Activated CD4-positive, alpha-beta T cell treated with anti-CD3 and anti-CD28 coated beads, Interleukin-2, amount 50 U/mL, for 16 hours (primary cell): ENCODE measurements at regions not wholly inside any gene's neighbourhood (a gene's known extent, or its start where the extent isn't known, plus 50 kb on each side); places are given as distances from the start of the nearest gene placed in this dataset.
"Not testable (repeated sequence)": the region's sequence is repeated elsewhere in the genome, so short reads cannot be mapped to it uniquely, and the experiment has no call there.

Experiments used
- DNase-seq: peaks from one replicate; pipeline ENCODE4 v3.0.0-alpha.2; 2020

DNA sequence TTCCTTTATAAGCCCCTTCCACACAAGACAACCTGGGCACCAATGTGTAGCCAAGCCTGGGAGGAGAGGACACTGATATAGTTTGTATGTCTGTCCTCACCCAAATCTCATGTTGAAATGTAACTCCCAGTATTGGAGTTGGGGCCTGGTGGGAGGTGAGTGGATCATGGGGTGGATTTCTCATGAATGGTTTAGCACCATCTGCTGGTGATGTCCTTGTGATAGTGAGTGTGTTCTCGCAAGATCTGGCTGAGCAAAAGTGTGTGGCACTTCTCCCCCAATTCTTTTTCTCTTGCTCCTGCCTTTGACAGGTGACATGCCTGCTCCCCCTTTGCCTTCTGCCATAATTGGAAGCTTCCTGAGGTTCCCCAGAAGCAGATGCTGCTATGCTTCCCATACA, 135.8 kb downstream of the USP31 start:
- no peak for DNase-seq

DNA sequence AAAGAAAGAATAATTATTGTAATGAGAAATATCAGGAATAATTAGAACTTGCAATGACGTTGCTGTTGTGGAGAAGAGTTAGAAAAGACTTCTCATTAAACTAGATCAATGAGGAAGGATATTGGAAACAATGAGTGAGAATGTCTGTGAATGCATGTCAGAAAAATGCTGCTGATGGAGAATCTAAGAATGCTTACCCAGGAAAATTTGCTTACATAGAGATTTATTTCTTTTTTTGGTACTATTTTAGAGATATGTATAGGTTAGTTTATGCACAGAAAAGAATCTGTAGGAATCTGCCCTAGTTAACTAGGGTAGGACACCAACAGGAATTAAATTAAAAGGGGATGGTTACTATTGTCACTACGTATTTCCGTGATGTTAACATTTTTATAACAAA, 140.2 kb downstream of the USP31 start:
- no peak for DNase-seq

DNA sequence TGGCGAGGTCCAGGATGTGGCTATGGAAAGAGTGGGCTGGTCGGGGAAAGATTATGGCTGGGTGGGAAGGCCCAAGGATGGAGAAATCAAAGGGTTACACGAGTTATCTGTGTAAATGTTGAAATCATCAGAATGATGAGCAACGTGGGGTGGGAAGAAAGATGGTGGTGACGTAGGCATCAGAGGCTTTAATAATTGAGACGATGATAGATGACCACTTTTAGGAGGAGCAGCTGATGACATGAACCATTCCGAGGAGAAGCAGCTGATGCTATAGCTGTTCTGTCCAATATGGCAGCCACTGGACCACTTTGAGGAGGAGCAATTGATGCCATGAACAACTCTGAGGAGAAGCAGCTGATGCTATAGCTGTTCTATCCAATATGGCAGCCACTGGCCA, 141.2 kb downstream of the USP31 start:
- DNase-seq = no peak

DNA sequence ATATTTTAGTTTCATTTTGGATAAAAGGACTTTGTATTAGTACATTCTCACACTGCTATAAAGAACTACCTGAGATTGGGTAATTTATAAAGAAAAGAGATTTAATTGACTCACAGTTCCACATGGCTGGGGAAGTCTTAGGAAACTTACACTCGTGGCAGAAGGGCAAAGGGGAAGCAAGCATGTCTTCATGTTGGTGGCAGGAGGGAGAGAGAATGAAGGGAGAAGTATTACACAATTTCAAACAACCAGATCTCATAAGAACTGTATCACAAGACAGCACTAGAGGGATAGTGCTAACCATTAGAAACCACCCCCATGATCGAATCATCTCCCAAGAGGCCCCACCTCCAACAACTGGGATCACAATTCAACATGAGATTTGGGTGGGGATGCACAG, 142.9 kb downstream of the USP31 start:
- DNase-seq = no peak

DNA sequence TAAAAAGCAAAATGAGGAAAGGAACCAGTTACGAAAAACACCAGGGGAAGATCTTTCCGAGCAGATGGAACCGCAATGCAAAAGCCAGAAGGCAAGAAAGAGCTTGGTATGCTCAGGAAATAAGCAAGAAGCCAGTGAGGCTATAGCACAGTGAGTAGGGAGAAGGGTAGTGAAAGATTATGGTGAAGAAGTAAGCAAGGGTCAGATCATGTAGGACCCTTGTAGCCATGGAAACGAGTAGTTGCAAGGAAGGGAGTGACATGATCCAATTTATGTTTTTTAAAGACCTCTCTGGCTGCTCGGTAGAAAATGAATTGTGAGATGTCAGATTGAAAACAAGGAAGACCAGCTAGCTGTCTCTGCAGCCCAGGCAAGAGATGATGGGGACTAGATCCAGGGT, 143.3 kb downstream of the USP31 start:
- no peak for DNase-seq

DNA sequence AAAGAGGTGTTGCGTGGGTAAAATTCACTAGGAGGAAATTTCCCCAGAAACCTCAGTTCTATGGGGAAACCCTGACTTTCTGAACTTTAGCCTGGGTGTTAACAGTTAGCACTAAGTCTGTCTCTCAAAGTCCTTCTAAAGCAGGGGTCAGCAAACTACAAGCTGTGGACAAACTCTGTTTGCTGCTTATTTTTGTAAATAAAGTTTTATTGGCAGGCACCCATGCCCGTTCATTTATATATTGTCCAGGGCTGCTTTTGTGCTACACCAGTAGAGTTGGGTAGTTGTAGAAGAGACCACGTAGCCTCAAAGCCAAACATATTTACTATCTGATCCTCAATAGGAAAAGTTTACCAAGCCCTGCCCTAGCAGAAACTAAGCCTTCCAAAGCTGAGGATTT, 159.7 kb downstream of the USP31 start:
- DNase-seq = no peak

DNA sequence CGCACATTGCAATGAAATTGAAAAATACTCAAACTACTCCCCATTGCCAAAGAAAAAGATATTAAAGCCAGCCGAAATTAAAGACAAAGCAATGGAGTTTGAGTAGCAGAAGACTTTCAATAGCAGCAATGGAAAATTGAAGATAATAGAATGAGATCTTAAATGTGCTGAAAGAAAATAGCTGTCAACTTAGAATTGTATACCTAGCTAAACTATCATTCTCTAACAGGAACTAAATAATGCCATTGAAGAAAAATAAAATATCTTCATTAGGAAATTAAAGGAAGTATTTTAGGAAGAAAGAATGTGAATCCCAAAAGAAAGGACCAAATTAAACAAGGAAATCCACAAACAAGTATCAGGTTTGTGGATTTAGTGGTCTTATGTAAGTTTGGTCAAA, 165.6 kb downstream of the USP31 start:
- DNase-seq = no peak

DNA sequence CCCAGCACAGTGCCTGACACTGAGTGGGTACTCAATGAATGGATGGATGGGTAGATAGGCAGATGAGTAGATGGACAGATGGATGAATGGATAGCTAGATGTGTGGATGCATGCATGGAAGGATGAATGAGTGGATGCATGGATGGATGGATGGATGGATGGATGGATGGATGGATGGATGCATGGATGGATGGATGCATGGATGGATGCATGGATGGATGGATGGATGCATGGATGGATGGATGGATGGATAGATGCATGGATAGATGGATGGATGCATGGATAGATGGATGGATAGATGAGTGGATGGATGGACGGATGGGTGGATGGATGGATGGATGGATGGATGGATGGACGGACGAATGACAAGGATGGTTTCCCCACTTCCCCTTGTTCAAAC, 166.6 kb downstream of the HS3ST2 start:
- DNase-seq = not testable (repeated sequence)

DNA sequence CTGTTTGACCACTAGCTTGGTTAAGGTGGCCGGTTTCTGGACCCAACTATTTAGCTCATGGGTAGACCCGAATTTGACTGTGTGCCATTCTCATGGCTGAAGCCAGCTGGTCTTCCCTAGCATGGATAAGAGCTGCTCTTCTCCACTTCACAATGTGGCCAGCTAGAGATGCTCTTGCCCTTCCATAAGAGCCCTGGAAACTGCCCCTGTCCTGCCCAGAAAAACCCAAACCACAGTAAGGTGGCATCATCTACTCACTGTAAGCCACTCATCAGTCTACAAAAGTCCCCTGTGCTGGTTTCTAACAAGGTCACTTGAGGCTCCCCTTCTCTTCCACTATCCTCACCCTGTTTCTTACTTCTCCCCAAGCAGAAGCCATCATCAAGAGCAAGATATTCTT, 165.1 kb downstream of the HS3ST2 start:
- DNase-seq = no peak

DNA sequence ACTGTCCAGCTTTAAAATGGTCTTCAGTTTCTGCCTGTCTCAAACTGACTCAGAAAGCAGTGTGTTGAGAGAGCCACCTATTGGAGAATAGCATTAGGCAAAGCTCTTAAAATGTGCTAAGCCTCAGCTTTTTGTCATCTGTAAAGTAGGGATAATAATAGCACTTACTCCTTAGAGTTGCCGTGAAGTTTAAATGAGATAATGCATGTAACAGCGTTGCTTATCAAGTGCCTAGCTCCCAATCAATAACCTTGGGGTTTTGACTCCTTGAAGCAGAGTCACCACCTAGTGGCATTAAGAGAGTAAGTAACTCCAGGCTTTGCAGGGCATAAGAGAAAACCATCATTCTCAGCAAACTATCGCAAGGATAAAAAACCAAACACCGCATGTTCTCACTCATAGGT, 163.3 kb downstream of the HS3ST2 start:
- peak; percentile 0 for DNase-seq

DNA sequence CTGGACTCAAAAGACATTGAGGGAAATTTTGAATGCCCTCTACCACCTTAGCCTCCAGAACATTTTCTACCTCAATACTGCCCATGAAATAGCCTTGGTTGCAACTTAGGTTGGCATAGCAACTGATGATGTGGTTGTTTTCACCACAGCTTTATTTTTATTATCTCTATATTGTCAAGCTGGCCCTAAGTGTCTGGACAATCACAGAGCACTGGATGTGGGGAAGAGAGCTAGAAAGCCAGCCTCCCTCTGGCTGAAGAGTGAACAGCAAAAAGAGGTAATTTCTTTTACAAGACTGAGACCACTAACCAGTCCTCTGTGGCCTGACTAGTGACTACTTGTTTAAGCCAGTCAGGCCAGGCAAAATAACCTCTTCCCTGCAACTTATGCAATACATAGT, 159.6 kb downstream of the HS3ST2 start:
- DNase-seq = no peak

DNA sequence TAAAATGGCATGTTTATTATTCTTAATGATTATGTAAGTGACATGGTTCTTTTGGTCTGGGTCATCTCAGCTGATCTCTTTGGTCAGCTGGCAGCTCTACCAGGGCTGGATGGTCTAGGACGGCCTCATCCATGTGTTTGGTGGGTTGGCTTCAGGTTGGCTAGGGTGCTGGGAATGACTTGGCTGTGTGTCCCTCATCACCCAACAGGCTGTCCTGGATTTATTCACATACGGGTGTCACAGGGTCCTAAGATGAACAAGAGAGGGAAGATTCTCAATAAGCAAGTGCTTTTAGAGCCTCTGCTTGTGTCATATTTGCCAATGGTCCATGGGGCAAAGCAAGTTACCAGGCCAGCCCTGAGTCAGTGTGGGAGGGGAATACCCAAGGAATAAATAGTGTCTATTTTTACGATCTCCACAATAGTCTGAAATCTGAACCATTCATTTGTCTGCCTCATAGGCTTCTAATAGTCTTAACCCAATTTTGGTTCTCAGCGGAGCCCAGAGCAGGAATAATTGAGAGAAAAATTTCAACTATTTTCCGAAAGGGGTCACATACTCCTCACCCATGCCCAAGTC, 157.5 kb downstream of the HS3ST2 start:
- no peak for DNase-seq

DNA sequence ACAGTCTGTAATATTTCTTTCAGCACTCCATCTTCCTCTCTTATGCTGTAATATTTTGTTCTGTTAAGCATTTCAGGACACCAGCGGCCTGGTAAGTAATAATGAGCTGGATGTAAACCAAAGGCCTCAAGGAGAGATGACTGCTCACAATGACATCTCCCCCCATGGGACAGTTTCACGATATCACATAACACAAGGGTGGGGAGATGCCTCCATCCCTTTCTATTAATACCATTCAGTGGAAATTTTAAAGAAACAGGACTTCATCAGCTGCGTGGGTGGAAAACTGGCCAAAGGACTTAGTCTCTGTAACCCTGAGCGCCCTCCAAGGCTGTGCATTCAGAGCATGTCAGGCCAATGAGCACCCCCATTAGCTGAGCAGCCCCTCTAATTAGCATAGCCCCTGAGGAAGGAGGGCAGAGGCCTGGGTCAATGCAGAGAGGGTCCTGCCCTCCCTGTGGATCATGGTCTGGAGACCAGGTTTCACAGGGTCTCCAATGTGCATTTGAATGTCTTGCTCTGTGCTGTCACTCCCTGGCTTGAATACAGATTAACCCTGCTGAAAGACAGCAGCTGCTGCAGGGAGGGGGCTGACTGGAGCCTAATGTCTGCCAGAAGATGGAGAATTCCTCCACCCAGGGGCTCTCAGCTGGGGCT, 156.4 kb downstream of the HS3ST2 start:
- no peak for DNase-seq

DNA sequence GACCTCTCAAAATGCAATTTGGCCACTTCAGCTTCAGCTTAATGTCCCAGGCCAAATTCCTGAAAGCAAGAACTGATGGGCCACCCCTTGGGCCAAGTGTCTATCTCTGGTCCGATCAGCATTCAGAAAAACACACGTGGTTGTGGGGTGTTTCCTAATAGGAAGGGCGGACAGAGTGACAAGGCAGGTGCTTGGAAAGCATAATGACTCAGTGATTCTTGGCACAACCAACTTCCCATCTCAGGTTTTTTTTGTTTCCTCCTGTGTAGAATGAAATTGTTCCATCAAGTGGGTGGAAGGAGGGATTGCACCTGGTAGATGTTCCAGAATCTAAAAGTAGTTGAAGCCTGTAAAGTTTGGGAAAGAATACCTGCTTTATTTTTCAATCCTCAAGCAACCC, 155.6 kb downstream of the HS3ST2 start:
- DNase-seq = no peak

DNA sequence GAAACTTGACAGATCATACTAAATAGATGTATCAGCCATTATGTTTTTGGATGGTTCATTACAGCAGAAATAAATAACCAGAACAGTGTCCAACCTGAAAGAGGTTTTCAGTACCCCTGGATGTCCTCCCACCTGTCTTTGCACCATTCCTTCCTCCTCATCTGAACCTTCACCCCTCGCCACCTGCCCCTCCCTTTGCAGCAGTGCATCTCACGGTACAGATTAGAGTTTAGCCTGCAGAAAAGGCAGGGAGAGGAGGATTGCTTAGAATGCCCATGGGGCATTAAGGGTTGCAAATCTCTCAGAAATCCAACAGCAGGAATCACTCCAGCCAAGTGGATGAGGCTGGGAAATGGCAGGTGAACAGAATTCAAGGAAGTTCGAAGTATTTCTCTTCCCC, 155.0 kb downstream of the HS3ST2 start:
- DNase-seq = no peak

DNA sequence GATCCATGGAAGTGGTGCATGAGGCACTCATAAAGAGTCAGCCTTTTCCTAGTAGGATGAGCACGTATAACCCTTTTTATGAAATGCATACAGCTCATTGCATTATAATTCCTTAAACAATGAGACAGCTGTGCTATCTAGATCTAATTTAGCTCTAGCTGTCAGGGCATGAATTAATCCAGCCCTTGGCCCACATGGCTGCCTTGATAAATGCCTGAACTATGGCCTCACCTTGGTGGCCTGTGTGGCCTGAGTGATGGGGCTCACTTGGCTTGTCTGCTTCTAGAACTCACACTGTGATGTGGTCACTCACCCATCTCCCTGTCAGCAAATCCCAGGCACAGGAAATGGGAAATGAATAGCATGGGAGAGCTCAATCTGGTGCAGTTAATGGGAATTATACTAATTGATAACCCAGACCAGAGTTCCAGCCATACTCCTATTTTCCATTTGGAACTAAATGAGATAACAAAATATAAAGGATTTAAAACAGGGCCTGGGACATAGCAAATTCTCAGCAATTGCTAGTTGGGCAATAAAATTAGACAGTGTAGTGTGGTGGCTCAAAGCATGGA, 153.6 kb downstream of the HS3ST2 start:
- DNase-seq = no peak
